ENCODE measurements at regions not wholly inside any gene's neighbourhood (a gene's known extent, or its start where the extent isn't known, plus 50 kb on each side); places are given as distances from the start of the nearest gene placed in this dataset.

- no peak for TF ChIP-seq SREBF2 (IDR thresholded peaks at IDR 0.05)
- TF ChIP-seq CTCF (IDR thresholded peaks at IDR 0.05): no peak
- TF ChIP-seq PHF8 (IDR thresholded peaks at IDR 0.05; ENCODE audit: borderline replicate concordance, low read depth): no peak
These were observed 75.2 kb upstream of the NPVF start for GRCh38 chr7:25303281-25304181.

Data from A549 (cell line).